ENCODE measurements at regions not wholly inside any gene's neighbourhood (a gene's known extent, or its start where the extent isn't known, plus 50 kb on each side); places are given as distances from the start of the nearest gene placed in this dataset.

DNA sequence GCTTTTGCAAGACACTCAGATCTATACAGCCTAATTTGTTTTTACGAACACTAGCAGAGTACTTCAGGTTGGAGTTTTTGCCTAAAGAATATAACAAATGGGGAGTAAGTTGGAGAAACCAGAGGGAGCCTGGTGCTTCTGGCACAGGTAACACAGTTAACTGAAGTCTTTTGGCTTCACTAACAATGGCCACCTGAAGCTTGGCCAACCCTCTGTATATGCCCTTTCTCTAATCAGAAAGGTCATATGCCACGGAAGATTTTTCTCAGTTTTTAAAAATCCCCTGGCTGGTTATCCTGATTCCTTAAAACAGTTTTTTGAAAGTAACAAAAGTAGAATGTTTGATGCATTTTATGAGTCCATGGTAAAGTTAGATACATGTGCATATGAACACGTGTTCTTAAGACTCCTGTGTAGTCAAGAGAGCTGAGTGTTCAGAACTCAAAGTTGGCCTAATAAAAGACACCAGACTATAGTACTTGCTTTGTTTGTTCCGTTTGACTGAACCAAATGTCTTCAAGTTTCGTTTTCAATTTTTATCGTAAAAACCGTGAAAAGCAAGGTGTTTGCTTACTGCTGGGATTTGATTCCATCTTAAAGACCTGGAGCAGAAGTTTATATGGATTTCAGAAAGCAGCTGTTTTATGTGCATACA, 137.5 kb downstream of the KCNRG start:
- H3K23ac ChIP-seq (ENCODE audit: insufficient read length, low read depth, low read length) = no peak overlapping the region
- Mint-ChIP-seq H3K9me3 (no peaks in the 10 kb centered on the region), H3K36me3 (ENCODE audit: insufficient read depth in 1 of 3, low read depth in 3 of 3) (no peaks in the 10 kb centered on the region), H3K4me3 (no peak overlapping the region), H3K4me1 (peaks cover 23 to 32% of the 10 kb centered on the region in 2 experiments), H3K27ac (no peak overlapping the region), H3K27me3 (ENCODE audit: low read depth) (no peaks in the 10 kb centered on the region; the same call in 1 of the 2 replicates)
- no peak overlapping the region for H3K56ac ChIP-seq (ENCODE audit: insufficient read length, low read depth, low read length)
- no peak overlapping the region for H2BK120ac ChIP-seq (ENCODE audit: low read depth, low read length, poor library complexity, severe bottlenecking)
- no peak overlapping the region for H2BK5ac ChIP-seq (ENCODE audit: insufficient read length, low read length)
- no peak overlapping the region for H3T11ph ChIP-seq (ENCODE audit: low read length)
- H2AFZ ChIP-seq (ENCODE audit: low read length) = no peak overlapping the region
- H3K4me1 ChIP-seq (ENCODE audit: insufficient read depth, low read length) = no peaks in the 10 kb centered on the region
- no peaks in the 10 kb centered on the region for H3K23me2 ChIP-seq (ENCODE audit: insufficient read length, low read depth, low read length, poor library complexity, severe bottlenecking)
- no peaks in the 10 kb centered on the region for H3K79me1 ChIP-seq (ENCODE audit: insufficient read depth, low read depth, low read length, poor library complexity, severe bottlenecking)
- no peak overlapping the region for H3K9ac ChIP-seq (ENCODE audit: extremely low read depth, insufficient read length, low read length)
- H4K8ac ChIP-seq (replicated peaks; ENCODE audit: insufficient read length, low read depth, low read length) = no peak overlapping the region
- H2BK12ac ChIP-seq (ENCODE audit: insufficient read length, low read depth, low read length) = no peak overlapping the region
- H3K27me3 ChIP-seq (ENCODE audit: insufficient read depth, low read length) = no peaks in the 10 kb centered on the region
- no peaks in the 10 kb centered on the region for H3K79me2 ChIP-seq (ENCODE audit: insufficient read depth, low read length)
- no peak overlapping the region for H3K14ac ChIP-seq (ENCODE audit: insufficient read depth, low read length)
- H3K27ac ChIP-seq (ENCODE audit: insufficient read length, low read depth, low read length) = no peak overlapping the region
- no peak overlapping the region for H3K18ac ChIP-seq (ENCODE audit: insufficient read length, low read depth, low read length)
- H4K91ac ChIP-seq (ENCODE audit: insufficient read length, low read depth, low read length) = no peak overlapping the region
- H3K4me2 ChIP-seq (ENCODE audit: insufficient read depth, insufficient read length, low read length) = no peak overlapping the region
- H4K20me1 ChIP-seq (ENCODE audit: control insufficient read depth, insufficient read depth, insufficient read length) = no peaks in the 10 kb centered on the region
- H2AK5ac ChIP-seq (ENCODE audit: insufficient read length, low read length) = no peak overlapping the region
- no peaks in the 10 kb centered on the region for H3K9me3 ChIP-seq (ENCODE audit: control insufficient read depth, low read depth, low read length)
- no CpG with 5 or more reads among the region's 7 CpGs for WGBS (ENCODE audit: extremely low coverage, insufficient read length, low lambda C conversion rate)
- no peak overlapping the region for H4K5ac ChIP-seq (ENCODE audit: insufficient read length, low read depth, low read length)
- no peak for DNase-seq
- H2BK20ac ChIP-seq (ENCODE audit: low read depth, low read length, poor library complexity, severe bottlenecking) = no peak overlapping the region
- no peak overlapping the region for H3K4ac ChIP-seq (ENCODE audit: low read depth, low read length)
- TF ChIP-seq, protein P1, sequence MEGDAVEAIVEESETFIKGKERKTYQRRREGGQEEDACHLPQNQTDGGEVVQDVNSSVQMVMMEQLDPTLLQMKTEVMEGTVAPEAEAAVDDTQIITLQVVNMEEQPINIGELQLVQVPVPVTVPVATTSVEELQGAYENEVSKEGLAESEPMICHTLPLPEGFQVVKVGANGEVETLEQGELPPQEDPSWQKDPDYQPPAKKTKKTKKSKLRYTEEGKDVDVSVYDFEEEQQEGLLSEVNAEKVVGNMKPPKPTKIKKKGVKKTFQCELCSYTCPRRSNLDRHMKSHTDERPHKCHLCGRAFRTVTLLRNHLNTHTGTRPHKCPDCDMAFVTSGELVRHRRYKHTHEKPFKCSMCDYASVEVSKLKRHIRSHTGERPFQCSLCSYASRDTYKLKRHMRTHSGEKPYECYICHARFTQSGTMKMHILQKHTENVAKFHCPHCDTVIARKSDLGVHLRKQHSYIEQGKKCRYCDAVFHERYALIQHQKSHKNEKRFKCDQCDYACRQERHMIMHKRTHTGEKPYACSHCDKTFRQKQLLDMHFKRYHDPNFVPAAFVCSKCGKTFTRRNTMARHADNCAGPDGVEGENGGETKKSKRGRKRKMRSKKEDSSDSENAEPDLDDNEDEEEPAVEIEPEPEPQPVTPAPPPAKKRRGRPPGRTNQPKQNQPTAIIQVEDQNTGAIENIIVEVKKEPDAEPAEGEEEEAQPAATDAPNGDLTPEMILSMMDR (conservative IDR thresholded peaks at IDR 0.05) = no peak
- H2BK15ac ChIP-seq (ENCODE audit: low read depth, low read length) = no peak overlapping the region

Measured in H9 (cell line).